ENCODE measurements at regions not wholly inside any gene's neighbourhood (a gene's known extent, or its start where the extent isn't known, plus 50 kb on each side); places are given as distances from the start of the nearest gene placed in this dataset.

DNA sequence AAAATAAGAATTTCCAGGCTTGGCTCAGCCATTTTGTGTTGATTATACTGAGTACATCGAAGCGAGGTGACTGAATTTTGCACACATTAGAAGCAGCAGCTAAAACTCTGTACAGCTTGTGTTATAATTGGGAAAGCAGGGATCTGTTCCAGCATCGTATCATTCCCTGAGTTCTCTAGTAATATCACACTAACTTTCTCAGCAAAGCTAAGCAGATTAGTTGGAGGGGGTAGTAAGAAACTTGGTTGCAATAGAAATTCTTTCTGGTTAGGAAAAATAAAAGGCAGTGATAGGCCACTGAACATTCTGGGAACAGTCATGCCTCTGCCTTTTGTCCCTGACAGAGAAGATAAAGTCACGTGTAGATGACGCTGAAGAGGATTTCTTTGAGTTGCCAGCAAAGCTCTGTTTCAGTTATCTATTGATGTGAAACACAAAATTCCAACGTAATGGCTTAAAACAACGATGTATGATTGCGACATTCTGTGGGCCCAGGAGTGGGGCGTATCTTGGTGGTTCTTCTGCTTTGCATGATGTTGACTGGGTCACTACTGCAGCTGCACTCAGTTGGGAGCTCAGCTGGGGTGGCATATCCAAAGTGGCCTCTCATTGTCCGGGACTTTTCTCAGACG lies 202.1 kb upstream of the MEX3C start:
- Histone ChIP-seq H3K27ac (no peak overlapping the region), H3K9me3 (no peaks in the 10 kb centered on the region), H3K27me3 (ENCODE audit: low read depth) (no peaks in the 10 kb centered on the region), H3K4me1 (peaks cover 5% of the 10 kb centered on the region), H3K4me3 (no peak overlapping the region), H3K36me3 (no peaks in the 10 kb centered on the region)
- TF ChIP-seq, protein P1, sequence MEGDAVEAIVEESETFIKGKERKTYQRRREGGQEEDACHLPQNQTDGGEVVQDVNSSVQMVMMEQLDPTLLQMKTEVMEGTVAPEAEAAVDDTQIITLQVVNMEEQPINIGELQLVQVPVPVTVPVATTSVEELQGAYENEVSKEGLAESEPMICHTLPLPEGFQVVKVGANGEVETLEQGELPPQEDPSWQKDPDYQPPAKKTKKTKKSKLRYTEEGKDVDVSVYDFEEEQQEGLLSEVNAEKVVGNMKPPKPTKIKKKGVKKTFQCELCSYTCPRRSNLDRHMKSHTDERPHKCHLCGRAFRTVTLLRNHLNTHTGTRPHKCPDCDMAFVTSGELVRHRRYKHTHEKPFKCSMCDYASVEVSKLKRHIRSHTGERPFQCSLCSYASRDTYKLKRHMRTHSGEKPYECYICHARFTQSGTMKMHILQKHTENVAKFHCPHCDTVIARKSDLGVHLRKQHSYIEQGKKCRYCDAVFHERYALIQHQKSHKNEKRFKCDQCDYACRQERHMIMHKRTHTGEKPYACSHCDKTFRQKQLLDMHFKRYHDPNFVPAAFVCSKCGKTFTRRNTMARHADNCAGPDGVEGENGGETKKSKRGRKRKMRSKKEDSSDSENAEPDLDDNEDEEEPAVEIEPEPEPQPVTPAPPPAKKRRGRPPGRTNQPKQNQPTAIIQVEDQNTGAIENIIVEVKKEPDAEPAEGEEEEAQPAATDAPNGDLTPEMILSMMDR (IDR thresholded peaks at IDR 0.05): no peak
- ATAC-seq (no peak), DNase-seq (no peak)
- intact Hi-C loops (cut with DNase I): no loop called here

- Histone ChIP-seq H3K4me3 (no peak overlapping the region), H3K9me3 (no peaks in the 10 kb centered on the region), H3K27ac (no peak overlapping the region), H3K4me1 (peaks cover 5% of the 10 kb centered on the region), H3K27me3 (ENCODE audit: low read depth) (no peaks in the 10 kb centered on the region), H3K36me3 (no peaks in the 10 kb centered on the region)
- ATAC-seq (no peak), DNase-seq (no peak)
- TF ChIP-seq, protein P1 (IDR thresholded peaks at IDR 0.05): no peak
- intact Hi-C loops (cut with DNase I): no loop called here
Measured at GRCh38 chr18:51400721-51401120, 203.2 kb upstream of the MEX3C start.

DNA sequence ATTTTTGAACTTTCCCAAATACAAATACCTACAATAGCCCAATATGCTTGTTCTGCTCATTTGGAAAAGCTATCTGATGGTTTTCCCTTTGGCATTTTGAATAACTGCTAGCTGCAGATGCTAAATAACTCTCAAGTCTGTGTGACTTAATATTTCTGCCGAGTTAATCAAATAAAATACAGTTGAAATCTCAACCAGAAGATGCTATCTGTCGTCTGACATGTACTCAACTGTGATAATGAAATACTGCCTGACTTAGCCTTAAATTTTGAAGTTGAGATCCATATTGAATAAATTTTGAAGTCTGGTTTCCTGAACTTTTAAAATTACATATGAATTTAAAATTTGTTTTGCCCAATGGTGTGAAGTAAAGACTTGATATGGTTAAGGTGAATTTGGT lies 204.4 kb upstream of the MEX3C start:
- ATAC-seq: no peak
- Histone ChIP-seq H3K4me3 (no peak overlapping the region), H3K9me3 (no peaks in the 10 kb centered on the region), H3K36me3 (no peaks in the 10 kb centered on the region), H3K27me3 (ENCODE audit: low read depth) (no peaks in the 10 kb centered on the region), H3K27ac (no peak overlapping the region), H3K4me1 (peaks cover 5% of the 10 kb centered on the region)
- no peak for DNase-seq
- TF ChIP-seq, protein P1 (IDR thresholded peaks at IDR 0.05): no peak
- intact Hi-C loops (cut with DNase I): no loop called here

DNA sequence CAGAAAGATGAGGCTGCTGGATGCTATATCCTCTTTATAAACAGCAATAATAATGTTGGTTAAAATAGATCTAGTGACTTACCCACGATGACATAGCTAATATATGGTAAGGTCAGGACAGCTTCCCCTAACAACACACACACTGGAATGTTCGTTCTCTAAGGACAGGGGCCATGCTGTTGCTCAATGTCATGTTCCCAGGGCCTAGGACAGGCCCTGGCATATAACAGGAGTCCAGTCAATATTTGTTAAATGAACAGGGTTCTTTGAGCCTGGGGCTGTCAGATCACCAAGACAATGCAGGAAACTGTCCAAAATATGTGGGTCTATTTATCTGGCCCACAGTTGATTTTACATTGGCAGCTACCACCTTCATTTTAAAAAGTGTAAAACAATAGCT lies 207.1 kb upstream of the MEX3C start:
- intact Hi-C loops (cut with DNase I): no loop called here
- TF ChIP-seq, protein P1 (IDR thresholded peaks at IDR 0.05): no peak
- Histone ChIP-seq H3K4me1 (no peaks in the 10 kb centered on the region), H3K9me3 (no peaks in the 10 kb centered on the region), H3K27me3 (ENCODE audit: low read depth) (no peaks in the 10 kb centered on the region), H3K36me3 (no peaks in the 10 kb centered on the region), H3K4me3 (no peak overlapping the region), H3K27ac (no peak overlapping the region)
- DNase-seq (no peak), ATAC-seq (no peak)

DNA sequence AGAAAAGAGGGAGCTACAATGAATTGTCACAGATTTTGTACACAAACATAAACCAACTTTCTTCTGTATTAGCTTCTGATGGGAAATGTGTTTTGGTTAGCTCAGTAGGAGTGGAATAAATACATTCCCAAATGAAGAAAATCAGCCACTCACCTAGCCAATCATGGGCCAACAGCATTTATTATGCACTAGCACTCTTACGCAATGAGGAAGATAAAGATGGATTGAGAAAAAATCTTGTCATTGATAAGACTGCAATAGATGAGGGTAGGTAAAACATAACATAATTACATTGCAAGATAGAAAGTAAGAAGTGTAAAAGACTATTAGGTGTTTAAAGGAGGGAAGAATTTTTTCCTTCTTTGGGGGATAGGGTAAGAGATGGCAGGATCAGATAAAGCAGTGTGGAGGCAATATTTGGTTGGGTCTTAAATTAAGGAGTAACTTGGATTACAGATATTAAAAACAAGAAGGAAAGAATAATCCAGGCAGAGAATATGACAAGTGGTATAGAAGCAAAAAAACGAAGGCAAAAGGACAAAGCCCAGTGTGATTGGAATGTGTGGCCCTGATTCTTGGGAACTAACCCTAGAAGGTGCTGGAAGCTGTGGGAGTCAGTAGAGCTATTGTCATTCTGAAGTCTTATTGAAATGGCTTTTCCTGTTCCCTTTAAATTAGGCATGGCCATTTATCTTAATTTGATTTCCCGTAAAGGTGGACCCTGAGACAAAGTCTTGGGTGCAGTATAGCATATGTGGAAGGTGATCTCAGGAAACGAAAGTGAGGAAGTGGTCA lies 208.4 kb upstream of the MEX3C start:
- intact Hi-C loops (cut with DNase I): no loop called here
- no peaks in the 10 kb centered on the region for H3K9me3 ChIP-seq
- H3K4me3 ChIP-seq: no peak overlapping the region
- TF ChIP-seq, protein P1 (IDR thresholded peaks at IDR 0.05): no peak
- H3K27ac ChIP-seq: no peak overlapping the region
- no peaks in the 10 kb centered on the region for H3K36me3 ChIP-seq
- DNase-seq: no peak
- H3K27me3 ChIP-seq (ENCODE audit: low read depth): no peaks in the 10 kb centered on the region
- no peaks in the 10 kb centered on the region for H3K4me1 ChIP-seq
- no peak for ATAC-seq

All from lower lobe of right lung (tissue), 2 donors.